ENCODE measurements at regions not wholly inside any gene's neighbourhood (a gene's known extent, or its start where the extent isn't known, plus 50 kb on each side); places are given as distances from the start of the nearest gene placed in this dataset.

DNA sequence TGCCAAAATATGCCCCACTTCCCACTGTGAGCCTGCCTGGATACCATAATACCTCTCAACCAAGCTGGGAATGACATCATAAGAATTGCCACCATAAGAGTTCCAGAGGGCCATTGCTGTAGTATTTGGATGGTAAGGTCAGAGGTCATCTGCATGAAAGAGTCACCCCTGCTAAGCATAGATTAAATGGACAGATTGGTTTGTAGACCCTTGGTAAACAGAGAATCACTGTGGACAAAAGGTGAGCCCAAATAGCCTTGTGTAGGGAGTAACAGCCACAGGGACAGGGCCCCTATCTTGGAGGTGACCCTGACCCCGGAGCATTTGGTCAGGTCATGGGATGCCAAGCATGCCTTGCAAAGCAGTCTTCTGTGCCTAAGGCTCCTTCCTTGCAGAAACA lies 129.7 kb downstream of the GPAM start:
- TF ChIP-seq POLR2A (IDR thresholded peaks at IDR 0.05; ENCODE audit: low read depth, low read length) (no peak), POLR2AphosphoS5 (IDR thresholded peaks at IDR 0.05; ENCODE audit: low read depth, low read length) (no peak)

All from GM12891 (cell line).